Upper lobe of left lung (tissue), 6 donors: ENCODE measurements at regions not wholly inside any gene's neighbourhood (a gene's known extent, or its start where the extent isn't known, plus 50 kb on each side); places are given as distances from the start of the nearest gene placed in this dataset.

Experiments
- ATAC-seq, 2 donors: fragments of 200-7000 bp; cut with Tn5 transposase; one replicate each; pipeline ENCODE4 v1.9.1; 2022; ENCODE audit warnings: mild to moderate bottlenecking in 2 of 2, moderate library complexity in 2 of 2; ENCODE audit not compliant: low FRiP score in 2 of 2
- DNase-seq, 2 donors: peaks; one replicate each; pipeline ENCODE4 v3.0.0-alpha.2; 2019 to 2020
- H3K27ac ChIP-seq, 4 donors: fragments of 200-600 bp; sonication (generic); one replicate each; pipeline ENCODE4 v1.5.1; 2016 to 2019
- H3K27me3 ChIP-seq, 4 donors: fragments of 200-600 bp; sonication (generic); one replicate each; pipeline ENCODE4 v1.5.1; 2017 to 2019
- H3K36me3 ChIP-seq, 4 donors: fragments of 200-600 bp; sonication (generic); one replicate each; pipeline ENCODE4 v1.5.1; 2016 to 2019
- H3K4me1 ChIP-seq, 4 donors: fragments of 200-600 bp; sonication (generic); one replicate each; pipeline ENCODE4 v1.5.1; 2018 to 2019
- H3K4me3 ChIP-seq, 4 donors: fragments of 200-600 bp; sonication (generic); one replicate each; pipeline ENCODE4 v1.5.1; 2017 to 2019; ENCODE audit warnings: mild to moderate bottlenecking in 2 of 4, moderate library complexity in 1 of 4
- H3K9me3 ChIP-seq, 4 donors: fragments of 200-600 bp; sonication (generic); one replicate each; pipeline ENCODE4 v1.5.1; 2018 to 2019
- CTCF ChIP-seq, 6 experiments: fragments of 450-650 bp in 4 of 6; fragments of 200-600 bp in 2 of 6; sonication (generic) in 2 of 6; IDR thresholded peaks; one replicate each; pipeline ENCODE4 v1.5.1; 2016 to 2019; ENCODE audit warnings: antibody characterized with exemption in 6 of 6
- EP300 ChIP-seq, 4 donors: sonication (generic); formaldehyde crosslinking; IDR thresholded peaks; one replicate each; pipeline ENCODE4 v1.5.1; 2017; ENCODE audit warnings: antibody characterized with exemption in 4 of 4, control low read depth in 2 of 4
- POLR2A ChIP-seq, 4 donors: fragments of 450-650 bp; IDR thresholded peaks; one replicate each; pipeline ENCODE4 v1.5.1; 2016 to 2017; ENCODE audit warnings: antibody characterized with exemption in 4 of 4, mild to moderate bottlenecking in 2 of 4
- POLR2AphosphoS5 ChIP-seq, 2 donors: sonication (generic); formaldehyde crosslinking; IDR thresholded peaks; one replicate each; pipeline ENCODE4 v1.5.1; 2017; ENCODE audit warnings: antibody characterized with exemption in 2 of 2
- WGBS, 2 donors: methylation state at CpG; one replicate each; pipeline ENCODE4 v1.1.5; 2017 to 2018; 5-methylcytosine and 5-hydroxymethylcytosine counted together
- donor health status: DM: no; HTN: no; CAD: no; lungs with moderate emphysema.
- donor health status: DM: no; HTN: yes; CAD: no; lungs with severe emphysema.

GRCh38 chr2:7620255-7620654 is 703.0 kb downstream of the RNF144A start:
- H3K27me3 ChIP-seq, result no peaks in the 10 kb centered on the region
- no peak overlapping the region for H3K27ac ChIP-seq
- ATAC-seq (no peak), DNase-seq (no peak)
- H3K4me1 ChIP-seq, result no peaks in the 10 kb centered on the region
- TF ChIP-seq POLR2A (IDR thresholded peaks at IDR 0.05) (no peak), EP300 (IDR thresholded peaks at IDR 0.05) (no peak), POLR2AphosphoS5 (IDR thresholded peaks at IDR 0.05) (no peak), CTCF (IDR thresholded peaks at IDR 0.05) (no peak)
- H3K4me3 ChIP-seq, result no peak overlapping the region
- no peaks in the 10 kb centered on the region for H3K36me3 ChIP-seq
- 81 to 89% methylated on average over 1 of the region's 1 CpG for whole genome bisulfite sequencing, 2 donors
- no peaks in the 10 kb centered on the region for H3K9me3 ChIP-seq

GRCh38 chr2:7621018-7621814 is 704.0 kb downstream of the RNF144A start:
- ATAC-seq (no peak), DNase-seq (no peak)
- Histone ChIP-seq H3K4me3 (no peak overlapping the region), H3K4me1 (no peaks in the 10 kb centered on the region), H3K27ac (no peak overlapping the region), H3K27me3 (no peaks in the 10 kb centered on the region), H3K36me3 (no peaks in the 10 kb centered on the region), H3K9me3 (no peaks in the 10 kb centered on the region)
- TF ChIP-seq POLR2A (IDR thresholded peaks at IDR 0.05), result no peak
- TF ChIP-seq EP300 (IDR thresholded peaks at IDR 0.05), result no peak
- TF ChIP-seq POLR2AphosphoS5 (IDR thresholded peaks at IDR 0.05), result no peak
- TF ChIP-seq CTCF (IDR thresholded peaks at IDR 0.05), result no peak
- 88 to 90% methylated on average over 4 of the region's 4 CpGs for WGBS, 2 donors

- Histone ChIP-seq H3K27ac (no peak overlapping the region), H3K4me3 (no peak overlapping the region), H3K27me3 (no peaks in the 10 kb centered on the region), H3K36me3 (no peaks in the 10 kb centered on the region), H3K9me3 (no peaks in the 10 kb centered on the region), H3K4me1 (no peaks in the 10 kb centered on the region)
- WGBS, 2 donors, result 65 to 76% methylated on average over 10 of the region's 10 CpGs
- no peak for ATAC-seq
- no peak for TF ChIP-seq EP300 (IDR thresholded peaks at IDR 0.05)
- TF ChIP-seq POLR2AphosphoS5 (IDR thresholded peaks at IDR 0.05), result no peak
- no peak for TF ChIP-seq POLR2A (IDR thresholded peaks at IDR 0.05)
- TF ChIP-seq CTCF (IDR thresholded peaks at IDR 0.05), result no peak
- no peak for DNase-seq
Observed at GRCh38 chr2:7625392-7626138, 708.4 kb downstream of the RNF144A start.

- 82 to 85% methylated on average over 6 of the region's 6 CpGs for WGBS, 2 donors
- no peak for ATAC-seq
- Histone ChIP-seq H3K27me3 (no peaks in the 10 kb centered on the region), H3K27ac (no peak overlapping the region), H3K9me3 (no peaks in the 10 kb centered on the region), H3K4me1 (no peaks in the 10 kb centered on the region), H3K36me3 (no peaks in the 10 kb centered on the region), H3K4me3 (no peak overlapping the region)
- DNase-seq, result no peak
- TF ChIP-seq EP300 (IDR thresholded peaks at IDR 0.05) (no peak), CTCF (IDR thresholded peaks at IDR 0.05) (no peak), POLR2A (IDR thresholded peaks at IDR 0.05) (no peak), POLR2AphosphoS5 (IDR thresholded peaks at IDR 0.05) (no peak)
Observed at GRCh38 chr2:7626139-7626537, 708.9 kb downstream of the RNF144A start.
